GM19395 (cell line): ENCODE measurements at regions not wholly inside any gene's neighbourhood (a gene's known extent, or its start where the extent isn't known, plus 50 kb on each side); places are given as distances from the start of the nearest gene placed in this dataset.

ENCODE experiments used
- ATAC-seq: cut with Tn5 transposase; IDR thresholded peaks from one replicate; pipeline ENCODE4 v1.9.1; 2021; ENCODE audit warnings: mild to moderate bottlenecking, moderate library complexity; ENCODE audit not compliant: unreplicated experiment

DNA sequence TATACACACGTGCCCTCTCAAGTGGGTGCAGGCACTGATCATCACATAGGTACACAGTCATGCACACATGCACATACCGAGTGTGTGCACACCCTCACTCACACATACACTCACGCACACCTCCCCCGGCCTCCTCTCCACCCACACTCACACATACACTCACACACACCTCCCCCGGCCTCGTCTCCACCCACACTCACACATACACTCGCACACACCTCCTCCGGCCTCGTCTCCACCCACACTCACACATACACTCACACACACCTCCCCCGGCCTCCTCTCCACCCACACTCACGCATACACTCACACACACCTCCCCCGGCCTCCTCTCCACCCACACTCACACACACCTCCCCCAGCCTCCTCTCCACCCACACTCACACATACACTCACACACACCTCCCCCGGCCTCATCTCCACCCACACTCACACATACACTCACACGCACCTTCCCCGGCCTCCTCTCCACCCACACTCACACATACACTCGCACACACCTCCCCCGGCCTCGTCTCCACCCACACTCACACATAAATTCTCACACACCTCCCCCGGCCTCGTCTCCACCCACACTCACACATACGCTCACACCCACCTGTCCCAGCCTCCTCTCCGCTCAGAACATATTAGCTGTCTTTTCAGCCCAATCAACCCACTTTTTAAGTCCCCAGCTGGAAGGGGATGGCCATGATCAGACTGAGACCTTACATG is 105.2 kb upstream of the VSTM2B start:
- no peak for ATAC-seq

DNA sequence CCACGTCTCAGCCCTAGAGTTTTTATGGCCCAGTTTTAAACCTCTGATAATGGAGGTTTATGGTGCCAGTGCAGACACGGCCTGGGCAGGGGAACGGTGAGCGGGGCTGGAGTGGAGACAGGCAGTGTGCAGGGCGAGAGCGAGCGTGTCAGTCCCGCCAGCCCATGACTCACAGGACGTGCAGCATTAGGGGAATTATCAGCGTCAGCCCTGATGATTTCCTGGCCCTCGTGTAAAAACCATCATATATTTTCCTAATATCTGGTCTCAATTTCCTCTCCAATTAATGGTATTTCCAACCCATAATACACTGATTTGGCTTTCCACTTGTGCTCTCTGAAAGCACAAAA is 104.6 kb upstream of the VSTM2B start:
- no peak for ATAC-seq

DNA sequence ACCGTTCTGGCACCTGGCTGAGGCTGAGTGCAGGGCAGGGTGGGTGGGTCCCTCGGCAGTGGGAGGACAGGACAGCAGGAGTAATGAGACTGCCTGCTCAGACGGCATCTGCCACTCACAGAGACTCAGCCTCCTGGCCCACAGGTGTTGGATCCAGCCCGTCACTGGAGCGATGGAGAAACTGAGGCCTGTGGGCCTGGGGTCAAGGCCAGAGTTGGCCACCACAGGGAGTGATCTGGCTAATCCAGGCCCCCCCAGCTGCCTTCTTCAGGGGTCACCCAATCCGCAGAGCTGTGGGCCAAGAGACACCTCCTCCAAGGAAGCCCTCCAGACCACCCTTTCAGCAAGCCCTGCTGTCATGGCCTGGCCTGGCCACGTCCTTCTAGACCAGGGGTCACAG is 103.7 kb upstream of the VSTM2B start:
- ATAC-seq, result no peak

DNA sequence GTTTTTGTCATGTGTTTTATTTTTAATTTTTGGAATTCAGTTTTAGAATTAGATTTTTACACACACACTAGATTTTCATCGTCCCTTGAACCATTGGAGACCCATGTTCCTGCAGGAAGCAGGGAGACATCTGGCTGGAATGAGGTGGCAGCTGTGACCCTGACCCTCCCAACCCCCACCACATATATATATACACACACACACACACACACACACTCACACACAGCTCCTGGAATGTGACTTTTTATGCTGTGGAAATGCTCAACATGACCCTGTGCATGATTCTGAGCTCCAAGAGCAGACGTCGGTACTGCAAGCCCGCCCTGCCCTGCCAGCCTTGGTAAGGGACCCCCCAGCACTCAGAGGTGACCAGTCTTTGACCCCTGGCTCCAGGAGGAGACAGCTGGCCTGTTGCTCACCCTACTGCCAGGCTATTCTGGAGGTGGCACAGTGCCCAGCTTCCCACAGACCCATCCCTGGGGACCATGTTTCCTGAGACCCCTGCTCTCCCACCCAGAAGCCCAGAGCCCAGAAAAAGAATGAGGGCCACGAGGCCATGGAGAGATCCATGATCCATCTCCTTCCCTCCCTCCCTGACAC is 103.2 kb upstream of the VSTM2B start:
- no peak for ATAC-seq

DNA sequence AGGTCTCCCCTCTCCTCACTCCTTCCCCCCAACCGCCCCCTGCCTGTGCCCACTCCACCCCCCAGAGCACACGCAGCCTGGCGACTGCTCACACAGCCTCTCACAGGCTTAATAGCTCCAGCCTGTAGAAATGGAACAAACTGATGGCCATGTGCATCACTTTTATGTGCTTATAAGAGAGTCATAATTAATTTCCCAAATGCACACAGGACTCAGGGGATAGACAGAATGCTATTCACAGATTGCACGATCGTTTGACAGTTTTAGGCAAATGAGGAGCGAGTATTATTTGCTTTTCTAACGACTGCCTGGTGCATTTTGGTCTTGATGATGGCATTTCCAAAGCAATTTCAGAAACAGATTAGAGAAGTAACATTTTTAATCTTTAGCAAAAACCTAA is 97.7 kb upstream of the VSTM2B start:
- no peak for ATAC-seq

DNA sequence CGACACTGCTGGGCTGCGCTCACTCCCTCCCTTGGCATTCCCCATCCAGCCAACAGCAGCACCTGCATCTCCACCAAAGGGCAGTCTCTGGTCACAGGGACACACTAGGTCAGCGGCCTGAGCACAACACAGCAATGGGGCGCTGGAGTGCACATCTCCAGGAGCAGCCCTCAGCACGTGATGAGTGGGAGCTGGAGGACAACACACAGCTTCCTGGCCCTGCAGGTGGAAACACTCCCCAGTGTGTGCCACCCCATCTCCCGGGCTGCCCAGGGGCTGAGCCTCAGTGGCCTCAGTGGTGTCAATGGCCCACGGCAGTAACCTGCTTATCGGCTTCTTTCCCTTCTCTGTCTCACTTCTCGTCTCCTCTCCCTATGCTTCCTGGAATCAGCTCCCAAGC is 96.8 kb upstream of the VSTM2B start:
- ATAC-seq, result no peak

DNA sequence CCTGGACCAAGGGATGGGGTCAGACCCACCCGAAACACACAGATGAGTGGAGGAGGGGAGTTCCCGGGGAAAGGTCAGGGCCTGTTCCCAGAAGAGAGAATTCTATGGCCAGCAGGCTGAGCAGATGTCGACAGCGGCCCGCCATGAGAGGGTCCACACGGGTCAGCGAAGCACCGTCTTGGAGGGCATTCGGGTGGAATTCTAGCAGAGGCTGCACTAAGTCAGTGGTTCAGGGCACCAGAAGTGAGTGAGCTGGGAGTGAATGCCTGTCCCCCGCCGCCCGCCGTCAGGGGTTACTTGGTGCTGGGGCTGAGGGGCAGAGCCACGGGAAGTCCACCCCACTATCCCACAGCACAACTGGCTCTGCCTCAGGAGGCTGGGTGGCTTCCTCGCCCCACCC is 96.2 kb upstream of the VSTM2B start:
- ATAC-seq, result no peak

DNA sequence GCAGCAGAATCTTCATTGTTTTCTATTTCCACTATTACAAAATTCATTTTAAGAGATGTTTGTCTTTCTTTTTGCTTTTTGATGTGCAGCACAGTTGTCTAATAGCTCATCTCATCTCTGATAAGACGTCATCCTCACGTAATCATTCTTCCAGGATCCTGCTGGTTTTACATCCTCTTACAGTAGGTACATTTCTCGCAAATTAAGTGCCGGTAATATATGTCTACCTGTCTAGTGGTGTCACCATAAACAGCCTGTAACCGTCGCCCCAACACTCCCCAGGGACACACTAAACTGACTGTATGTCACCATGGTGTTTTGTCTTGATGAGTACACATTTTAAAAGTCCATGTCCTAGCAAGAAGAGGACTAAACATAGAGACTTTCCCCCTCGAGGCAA is 94.5 kb upstream of the VSTM2B start:
- ATAC-seq, result no peak

DNA sequence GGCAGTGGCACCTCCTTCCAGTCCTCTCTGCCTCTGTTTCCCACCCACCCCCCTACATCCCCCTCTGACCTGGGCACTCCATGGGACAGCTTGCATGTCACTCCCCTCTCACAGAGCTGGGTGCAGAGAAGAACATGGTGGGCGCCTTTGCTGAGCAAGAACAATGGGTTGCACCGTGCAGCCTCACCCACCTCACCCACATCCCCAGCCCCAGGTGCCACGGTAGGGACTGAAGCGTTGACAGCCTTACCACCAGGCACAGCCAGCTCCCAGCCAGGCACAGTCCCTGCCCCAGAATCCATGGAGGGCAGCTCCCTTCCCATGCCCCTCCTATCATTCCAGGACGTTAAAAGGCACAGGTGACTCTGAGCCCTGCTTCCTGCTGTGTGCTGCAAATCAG is 93.1 kb upstream of the VSTM2B start:
- no peak for ATAC-seq

GRCh38 chr19:29436591-29437103 is 89.1 kb upstream of the VSTM2B start:
- ATAC-seq, result no peak

DNA sequence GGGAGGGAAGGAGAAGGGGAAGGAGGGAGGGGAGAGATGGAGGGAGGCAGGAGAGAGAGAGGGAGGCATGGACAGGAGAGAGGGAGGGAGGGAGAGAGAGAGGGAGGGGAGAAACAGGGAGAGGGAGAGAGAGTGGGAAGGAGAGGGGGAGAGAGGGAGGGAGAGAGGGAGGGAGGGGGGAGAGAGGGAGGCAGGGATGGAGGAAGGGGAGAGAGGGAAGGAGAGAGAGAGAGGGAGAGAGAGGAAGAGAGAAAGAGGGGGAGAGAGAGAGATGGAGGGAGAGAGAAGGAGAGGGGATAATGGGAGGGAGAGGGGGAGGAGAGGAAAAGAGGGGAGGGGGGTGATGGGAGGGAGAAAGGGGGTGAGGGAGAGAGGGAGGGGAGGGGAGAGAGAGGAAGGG is 86.8 kb upstream of the VSTM2B start:
- ATAC-seq, result no peak

DNA sequence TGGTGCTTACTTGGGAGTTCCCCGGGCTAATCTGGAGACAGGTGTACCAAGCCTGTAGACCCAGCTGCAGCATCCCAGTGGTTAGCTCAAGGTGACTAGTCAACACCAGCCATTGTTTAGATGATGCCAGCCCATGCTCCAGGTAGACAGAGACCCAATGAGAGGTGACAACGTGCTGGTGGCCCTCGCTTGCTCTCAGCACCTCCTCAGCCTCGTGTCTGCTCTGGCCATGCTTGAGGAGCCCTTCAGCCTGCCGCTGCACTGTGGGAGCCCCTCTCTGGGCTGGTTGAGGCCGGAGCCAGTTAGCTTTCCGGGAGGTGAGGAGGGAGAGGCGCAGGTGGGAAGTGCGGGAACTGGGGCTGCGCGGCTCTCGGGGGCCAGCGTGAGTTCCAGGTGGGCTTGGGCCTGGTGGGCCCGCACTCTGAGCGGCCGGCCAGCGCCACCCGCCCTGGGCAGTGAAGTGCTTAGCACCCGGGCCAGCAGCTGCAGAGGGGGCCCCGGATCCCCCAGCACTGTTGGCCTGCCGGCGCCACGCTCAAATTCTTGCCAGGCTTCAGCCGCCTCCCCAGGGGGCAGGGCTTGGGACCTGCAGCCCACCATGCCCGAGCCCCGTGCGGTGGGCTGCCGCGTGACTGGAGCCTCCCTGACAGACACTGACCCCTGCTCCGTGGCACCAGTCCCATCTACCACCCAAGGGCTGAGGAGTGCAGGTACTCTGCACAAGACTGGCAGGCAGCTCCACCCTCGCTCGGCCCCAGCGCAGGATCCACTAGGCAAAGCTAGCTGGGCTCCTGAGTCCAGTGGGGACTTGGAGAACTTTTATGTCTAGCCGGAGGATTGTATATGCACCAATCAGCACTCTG is 85.9 kb upstream of the VSTM2B start:
- ATAC-seq, result no peak

GRCh38 chr19:29442094-29442493 is 83.7 kb upstream of the VSTM2B start:
- ATAC-seq, result no peak

DNA sequence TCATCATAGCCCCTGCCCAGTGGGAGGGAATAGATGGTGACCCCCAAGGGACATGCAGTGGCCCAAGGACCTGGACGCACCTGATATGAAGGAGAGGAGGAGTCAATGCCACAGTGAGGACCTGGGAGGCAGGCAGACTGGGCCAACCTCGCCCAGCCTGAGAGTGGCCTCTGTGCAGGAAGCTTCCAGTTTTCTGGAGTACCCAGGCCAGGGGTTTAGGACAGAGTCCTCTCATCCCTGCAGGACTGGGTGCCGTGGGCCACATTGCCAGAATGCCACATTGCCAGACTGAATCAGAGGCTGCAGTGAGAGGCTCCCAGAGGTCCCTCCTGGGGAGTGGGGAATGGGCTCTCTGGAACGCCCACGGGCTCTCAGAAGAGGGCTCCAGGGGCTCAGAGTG is 82.9 kb upstream of the VSTM2B start:
- no peak for ATAC-seq

DNA sequence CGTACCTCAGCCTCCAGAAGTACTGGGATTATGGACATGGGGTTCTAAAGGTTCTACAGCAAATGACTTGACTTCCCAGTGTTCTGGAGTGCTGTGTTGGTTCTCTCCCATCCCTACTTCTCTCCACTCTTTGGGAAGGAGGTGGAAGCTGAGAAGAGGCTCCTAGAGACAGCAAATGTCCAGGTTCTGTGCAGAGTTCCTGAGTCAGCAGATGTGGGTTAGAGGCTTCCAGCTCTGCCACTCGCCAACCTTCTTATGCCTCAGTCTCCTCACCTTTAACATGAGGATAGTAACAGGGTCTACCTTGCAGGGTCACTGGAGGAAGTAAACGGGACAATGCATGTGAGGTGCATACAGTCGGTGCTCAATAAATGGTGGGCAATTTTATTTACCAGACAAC is 80.5 kb upstream of the VSTM2B start:
- no peak for ATAC-seq

DNA sequence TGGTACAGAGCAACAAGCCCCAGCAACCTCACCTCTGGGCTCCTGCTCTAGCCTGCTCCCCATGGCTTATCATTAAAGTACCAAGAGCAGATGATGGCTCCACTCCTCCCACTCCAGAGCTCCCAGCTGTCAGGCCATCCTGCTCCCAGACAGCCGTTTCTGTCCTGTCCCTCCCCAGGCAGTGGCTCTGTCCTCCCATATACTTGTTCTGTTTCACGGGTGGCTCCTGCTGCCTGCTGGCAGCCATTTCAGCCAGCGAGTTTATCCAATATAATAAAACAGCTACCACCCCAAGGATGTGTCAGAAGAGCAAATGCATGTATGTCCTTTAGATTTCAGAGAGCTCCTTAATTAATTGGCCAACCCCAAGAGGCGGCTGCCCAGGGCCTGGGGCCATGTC is 79.4 kb upstream of the VSTM2B start:
- ATAC-seq, result no peak

DNA sequence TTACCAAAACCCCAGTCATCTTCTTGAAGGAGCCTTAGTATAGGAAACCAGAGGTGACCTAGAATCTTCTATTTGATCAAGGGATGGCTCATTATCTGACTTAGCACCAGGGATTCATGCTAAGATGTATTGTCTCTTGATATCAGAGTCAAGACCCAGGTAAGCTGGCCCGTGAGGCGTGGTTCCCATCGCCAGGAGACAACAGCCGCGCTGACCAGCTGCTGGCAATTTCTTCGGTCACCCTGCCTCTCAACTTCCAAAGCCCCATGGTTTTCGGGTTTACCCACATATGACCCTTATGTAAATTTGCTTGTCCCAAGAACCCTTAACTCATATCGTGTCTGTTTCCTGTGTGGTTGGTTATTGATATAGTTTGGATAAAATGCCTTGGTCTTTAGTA is 77.7 kb upstream of the VSTM2B start:
- ATAC-seq, result no peak

DNA sequence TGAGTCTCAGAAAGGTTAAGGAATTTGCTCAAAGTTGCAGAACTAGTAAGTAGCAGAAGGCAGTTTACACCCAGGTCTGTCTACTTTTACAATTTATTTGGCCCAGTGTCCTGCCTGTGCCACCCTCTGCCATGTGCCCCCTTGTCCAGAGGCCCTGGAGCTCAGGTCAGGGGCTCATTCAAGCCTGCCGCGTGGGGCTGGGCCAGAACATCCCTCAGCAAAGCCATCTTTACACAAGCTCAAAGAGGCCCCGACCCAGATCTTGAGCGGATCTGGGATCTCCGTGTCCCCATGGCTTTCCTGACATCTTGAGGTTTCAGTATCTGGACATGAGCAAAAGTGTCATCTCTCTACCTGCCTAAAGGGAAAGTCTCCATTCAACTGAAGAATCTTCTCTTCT is 76.4 kb upstream of the VSTM2B start:
- ATAC-seq, result no peak

- ATAC-seq, result no peak
Observed at GRCh38 chr19:29450306-29450705, 75.5 kb upstream of the VSTM2B start.

DNA sequence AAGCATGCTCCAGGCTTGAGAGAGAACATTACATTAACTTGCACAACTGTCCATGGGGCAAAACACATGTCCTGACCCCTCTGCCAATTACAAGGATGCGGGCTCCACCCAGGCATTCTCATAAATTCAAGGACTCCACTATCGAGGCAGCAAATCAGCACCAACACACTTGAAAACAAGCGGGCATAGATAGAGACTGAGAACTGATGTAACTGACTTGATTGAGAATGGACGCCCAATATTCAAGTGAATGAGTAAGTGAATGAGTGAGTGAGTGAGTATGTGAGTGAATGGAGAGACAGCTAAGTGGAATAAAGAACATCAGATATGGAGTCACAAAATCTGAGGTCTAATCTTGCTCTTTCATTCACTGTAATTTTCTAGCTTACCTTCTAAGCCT is 75.0 kb upstream of the VSTM2B start:
- no peak for ATAC-seq

DNA sequence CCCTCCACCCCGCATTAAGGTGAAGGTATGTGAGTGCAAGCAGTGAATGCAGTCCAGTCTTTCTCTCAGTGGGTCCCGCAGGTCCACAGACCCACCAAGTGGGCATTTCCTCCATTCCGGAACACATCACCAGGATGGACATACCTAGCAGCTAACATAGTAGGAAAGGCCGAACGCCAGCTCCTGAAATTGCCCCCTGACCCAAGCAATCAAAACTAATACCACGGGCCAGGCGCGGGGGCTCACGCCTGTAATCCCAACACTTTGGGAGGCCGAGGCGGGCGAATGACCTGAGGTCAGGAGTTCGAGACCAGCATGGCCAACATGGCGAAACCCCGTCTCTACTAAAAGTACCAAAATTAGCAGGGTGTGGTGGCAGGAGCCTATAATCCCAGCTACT is 71.7 kb upstream of the VSTM2B start:
- ATAC-seq, result no peak

GRCh38 chr19:29457413-29457812 is 68.4 kb upstream of the VSTM2B start:
- no peak for ATAC-seq
